ENCODE measurements at regions not wholly inside any gene's neighbourhood (a gene's known extent, or its start where the extent isn't known, plus 50 kb on each side); places are given as distances from the start of the nearest gene placed in this dataset.

- no peak for DNase-seq
Measured at GRCh38 chr16:61313931-61314330, 722.3 kb downstream of the CDH8 start.

GRCh38 chr16:61309386-61309785 lies 726.9 kb downstream of the CDH8 start:
- DNase-seq, result no peak

- DNase-seq, result no peak
Measured at GRCh38 chr16:61306204-61306603, 730.0 kb downstream of the CDH8 start.

- no peak for DNase-seq
Measured at GRCh38 chr16:61296814-61297213, 739.4 kb downstream of the CDH8 start.

- DNase-seq, result no peak
Measured at GRCh38 chr16:61296305-61296704, 739.9 kb downstream of the CDH8 start.

- no peak for DNase-seq
Measured at GRCh38 chr16:61295311-61295710, 740.9 kb downstream of the CDH8 start.

- no peak for DNase-seq
Measured at GRCh38 chr16:61289141-61289540, 747.1 kb downstream of the CDH8 start.

- DNase-seq, result no peak
Measured at GRCh38 chr16:61277849-61278248, 758.4 kb downstream of the CDH8 start.

GRCh38 chr16:61274211-61274610 lies 762.0 kb downstream of the CDH8 start:
- DNase-seq, result no peak

GRCh38 chr16:61270726-61271125 lies 765.5 kb downstream of the CDH8 start:
- no peak for DNase-seq

- DNase-seq, result no peak
Measured at GRCh38 chr16:61263400-61263799, 772.8 kb downstream of the CDH8 start.

GRCh38 chr16:61261315-61261714 lies 774.9 kb downstream of the CDH8 start:
- DNase-seq, result no peak

- no peak for DNase-seq
Measured at GRCh38 chr16:61246592-61246991, 789.6 kb downstream of the CDH8 start.

GRCh38 chr16:61243954-61244353 lies 792.3 kb downstream of the CDH8 start:
- no peak for DNase-seq

- DNase-seq, result no peak
Measured at GRCh38 chr16:61237884-61238485, 798.3 kb downstream of the CDH8 start.

GRCh38 chr16:61233713-61234112 lies 802.5 kb downstream of the CDH8 start:
- no peak for DNase-seq

GRCh38 chr16:61228371-61228770 lies 807.9 kb downstream of the CDH8 start:
- DNase-seq, result no peak

GRCh38 chr16:61215605-61216004 lies 820.6 kb downstream of the CDH8 start:
- no peak for DNase-seq

GRCh38 chr16:61214780-61215179 lies 821.5 kb downstream of the CDH8 start:
- DNase-seq, result no peak

GRCh38 chr16:61210076-61210475 lies 826.2 kb downstream of the CDH8 start:
- no peak for DNase-seq

- DNase-seq, result no peak
Measured at GRCh38 chr16:61195006-61195405, 841.2 kb downstream of the CDH8 start.

GRCh38 chr16:61194573-61194972 lies 841.7 kb downstream of the CDH8 start:
- no peak for DNase-seq

GRCh38 chr16:61182391-61182790 lies 853.8 kb downstream of the CDH8 start:
- DNase-seq, result no peak

GRCh38 chr16:61181982-61182381 lies 854.3 kb downstream of the CDH8 start:
- no peak for DNase-seq

- DNase-seq, result no peak
Measured at GRCh38 chr16:61179561-61179960, 856.7 kb downstream of the CDH8 start.

GRCh38 chr16:61165797-61166196 lies 870.4 kb downstream of the CDH8 start:
- no peak for DNase-seq

All from CD4-positive, alpha-beta T cell treated with Interleukin-10 for 1 hour (primary cell).